ENCODE measurements at regions not wholly inside any gene's neighbourhood (a gene's known extent, or its start where the extent isn't known, plus 50 kb on each side); places are given as distances from the start of the nearest gene placed in this dataset.
"Not testable (repeated sequence)": the region's sequence is repeated elsewhere in the genome, so short reads cannot be mapped to it uniquely, and the experiment has no call there.

DNA sequence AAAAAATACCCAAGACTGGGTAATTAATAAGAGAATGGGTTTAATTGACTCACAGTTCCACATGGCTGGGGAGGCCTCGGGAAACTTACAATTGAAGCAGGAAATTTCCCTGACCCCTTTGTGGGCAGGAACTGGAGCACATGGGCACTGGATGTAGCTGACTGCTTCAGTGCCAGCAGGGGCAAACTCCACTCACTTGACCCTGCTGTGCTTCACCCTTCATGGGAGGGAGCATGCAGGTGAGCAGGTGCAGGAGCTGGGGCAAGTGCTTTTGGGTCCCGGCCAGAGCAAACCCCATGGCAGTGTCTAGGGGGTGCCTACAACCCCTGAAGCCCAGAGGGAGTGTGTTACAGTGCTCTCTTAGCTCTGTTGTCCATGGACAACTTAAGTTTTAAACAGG, 132.6 kb downstream of the AKR1D1 start:
- no peak overlapping the region for H3K4me3 ChIP-seq (ENCODE audit: low read depth, low read length)
- no peak for TF ChIP-seq CTCF (IDR thresholded peaks at IDR 0.05; ENCODE audit: low read depth, low read length, missing control alignments)
- DNase-seq (ENCODE audit: low read depth) = no peak
- in situ Hi-C loops (cut with HindIII; ENCODE audit: low sequenced_read_pairs) = no loop called here

GRCh38 chr7:138212314-138212713, 136.1 kb downstream of the AKR1D1 start:
- no peak for TF ChIP-seq CTCF (IDR thresholded peaks at IDR 0.05; ENCODE audit: low read depth, low read length, missing control alignments)
- in situ Hi-C loops (cut with HindIII; ENCODE audit: low sequenced_read_pairs) = no loop called here
- no peak overlapping the region for H3K4me3 ChIP-seq (ENCODE audit: low read depth, low read length)
- no peak for DNase-seq (ENCODE audit: low read depth)

DNA sequence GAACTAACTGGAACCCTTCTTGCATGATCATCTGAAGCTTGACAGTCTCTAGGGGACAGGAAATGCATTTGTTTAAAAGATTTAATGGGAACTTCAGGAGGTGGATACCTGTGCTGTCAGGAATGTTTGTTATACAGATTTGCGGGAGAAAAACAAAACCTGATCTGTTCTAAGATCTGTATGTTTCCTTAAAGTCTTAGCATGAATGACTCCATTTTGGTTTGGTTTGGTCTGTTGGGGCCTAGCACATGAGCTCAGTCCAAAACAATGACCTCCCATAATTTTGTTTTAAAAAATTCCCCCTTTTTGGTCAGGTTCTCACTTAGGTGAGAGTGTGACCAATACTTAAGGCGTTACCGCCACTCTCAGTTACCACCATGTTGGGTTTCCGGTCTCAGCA, 138.7 kb downstream of the AKR1D1 start:
- DNase-seq (ENCODE audit: low read depth) = no peak
- no peak for TF ChIP-seq CTCF (IDR thresholded peaks at IDR 0.05; ENCODE audit: low read depth, low read length, missing control alignments)
- in situ Hi-C loops (cut with HindIII; ENCODE audit: low sequenced_read_pairs) = no loop called here
- no peak overlapping the region for H3K4me3 ChIP-seq (ENCODE audit: low read depth, low read length)

GRCh38 chr7:138220321-138220720, 144.1 kb downstream of the AKR1D1 start:
- in situ Hi-C loops (cut with HindIII; ENCODE audit: low sequenced_read_pairs); DNase-seq (ENCODE audit: low read depth); H3K4me3 ChIP-seq (ENCODE audit: low read depth, low read length): not testable (repeated sequence)

GRCh38 chr7:138221388-138221787, 145.1 kb downstream of the AKR1D1 start:
- H3K4me3 ChIP-seq (ENCODE audit: low read depth, low read length); DNase-seq (ENCODE audit: low read depth); in situ Hi-C loops (cut with HindIII; ENCODE audit: low sequenced_read_pairs): not testable (repeated sequence)

GRCh38 chr7:138223402-138223879, 147.2 kb downstream of the AKR1D1 start:
- no peak overlapping the region for H3K4me3 ChIP-seq (ENCODE audit: low read depth, low read length)
- in situ Hi-C loops (cut with HindIII; ENCODE audit: low sequenced_read_pairs) = no loop called here
- no peak for DNase-seq (ENCODE audit: low read depth)
- no peak for TF ChIP-seq CTCF (IDR thresholded peaks at IDR 0.05; ENCODE audit: low read depth, low read length, missing control alignments)

- peak; percentile 20 for DNase-seq (ENCODE audit: low read depth)
- TF ChIP-seq CTCF (IDR thresholded peaks at IDR 0.05; ENCODE audit: low read depth, low read length, missing control alignments) = no peak
- in situ Hi-C loops (cut with HindIII; ENCODE audit: low sequenced_read_pairs) = no loop called here
- no peak overlapping the region for H3K4me3 ChIP-seq (ENCODE audit: low read depth, low read length)
These were observed 149.8 kb downstream of the AKR1D1 start for GRCh38 chr7:138226001-138226476.

GRCh38 chr7:138226745-138227279, 150.6 kb downstream of the AKR1D1 start:
- H3K4me3 ChIP-seq (ENCODE audit: low read depth, low read length) = no peak overlapping the region
- DNase-seq (ENCODE audit: low read depth) = no peak
- no peak for TF ChIP-seq CTCF (IDR thresholded peaks at IDR 0.05; ENCODE audit: low read depth, low read length, missing control alignments)
- in situ Hi-C loops (cut with HindIII; ENCODE audit: low sequenced_read_pairs) = no loop called here

Data from astrocyte of the cerebellum (primary cell).